Transverse colon (tissue), 4 donors: ENCODE measurements at regions not wholly inside any gene's neighbourhood (a gene's known extent, or its start where the extent isn't known, plus 50 kb on each side); places are given as distances from the start of the nearest gene placed in this dataset.

ENCODE experiments used
- DNase-seq: peaks from one replicate; pipeline ENCODE4 v3.0.0-alpha.2; 2019
- H3K27ac ChIP-seq, 4 donors: fragments of 200-600 bp; sonication (generic); 2 replicates each; pipeline ENCODE4 v1.5.1; 2016 to 2018; ENCODE audit warnings: inconsistent platforms in 4 of 4
- H3K27me3 ChIP-seq: fragments of 200-600 bp; sonication (generic); 2 replicates; pipeline ENCODE4 v1.5.1; 2017; ENCODE audit warnings: inconsistent platforms
- H3K36me3 ChIP-seq, 4 donors: fragments of 200-600 bp; sonication (generic); 2 replicates each; pipeline ENCODE4 v1.5.1; 2017 to 2019; ENCODE audit warnings: inconsistent platforms in 4 of 4
- H3K4me1 ChIP-seq, 4 donors: fragments of 200-600 bp; sonication (generic); 2 replicates each; pipeline ENCODE4 v1.5.1; 2017 to 2020; ENCODE audit warnings: inconsistent platforms in 4 of 4
- H3K4me3 ChIP-seq, 4 donors: fragments of 200-600 bp; sonication (generic); 1 replicate in 1 of 4; 2 replicates in 3 of 4; pipeline versions ENCODE4 v1.5.1 to v1.6.1; 2017 to 2019; ENCODE audit warnings: inconsistent platforms in 4 of 4
- H3K9me3 ChIP-seq, 2 donors: fragments of 200-600 bp; sonication (generic); 2 replicates each; pipeline ENCODE4 v1.5.1; 2017 to 2019; ENCODE audit warnings: inconsistent platforms in 2 of 2
- CTCF ChIP-seq, 5 experiments: fragments of 200-600 bp in 3 of 5; fragments of 450-650 bp in 2 of 5; sonication (generic) in 3 of 5; IDR thresholded peaks; 1 replicate in 2 of 5; 2 replicates in 3 of 5; pipeline ENCODE4 v1.5.1; 2016 to 2017; ENCODE audit warnings: antibody characterized with exemption in 5 of 5, inconsistent platforms in 3 of 5, mild to moderate bottlenecking in 2 of 5, moderate library complexity in 1 of 5
- EP300 ChIP-seq: sonication (generic); formaldehyde crosslinking; IDR thresholded peaks from one replicate; pipeline ENCODE4 v1.6.1; 2017; ENCODE audit warnings: antibody characterized with exemption, low read depth
- POLR2A ChIP-seq: fragments of 450-650 bp; IDR thresholded peaks from one replicate; pipeline ENCODE4 v1.6.1; 2016; ENCODE audit warnings: antibody characterized with exemption, mild to moderate bottlenecking, moderate library complexity
- POLR2AphosphoS5 ChIP-seq, 3 donors: sonication (generic); formaldehyde crosslinking; IDR thresholded peaks; one replicate each; pipeline ENCODE4 v1.6.1; 2016; ENCODE audit warnings: antibody characterized with exemption in 3 of 3
- WGBS, 2 donors: methylation state at CpG; one replicate each; pipeline ENCODE4 v1.1.5; 2018; ENCODE audit warnings: low coverage in 1 of 2; 5-methylcytosine and 5-hydroxymethylcytosine counted together
- in situ Hi-C, 4 donors: fragments of 200-750 bp; cut with MboI; loops; one replicate each; pipeline versions ENCODE4 v1.15.0 to v1.15.1; 2017; ENCODE audit warnings: low sequenced_read_pairs in 3 of 4, low pct_ligation_motif_present in 1 of 4, low pct_unique_long_range_greater_than_20kb in 1 of 4
- intact Hi-C: fragments of 100-400 bp; cut with DNase I; formaldehyde crosslinking; loops from one replicate; pipeline ENCODE4 v1.15.1; 2023; ENCODE audit warnings: low total_unique reads

- peak overlapping the region; percentile 51 to 84 (median 68) for H3K27ac ChIP-seq
- no peak overlapping the region for H3K4me3 ChIP-seq
- no peaks in the 10 kb centered on the region for H3K27me3 ChIP-seq
- WGBS, 2 donors = 93% methylated on average over 9 of the region's 9 CpGs; no CpG with 5 or more reads in 1 of the 2 donors
- no peaks in the 10 kb centered on the region for H3K9me3 ChIP-seq
- in situ Hi-C loops = no loop called here
- H3K36me3 ChIP-seq = no peaks in the 10 kb centered on the region
- TF ChIP-seq POLR2AphosphoS5 (IDR thresholded peaks at IDR 0.05) (no peak), POLR2A (no peak), CTCF (IDR thresholded peaks at IDR 0.05) (no peak), EP300 (no peak)
- H3K4me1 ChIP-seq = peaks cover 6 to 27% (median 14%) of the 10 kb centered on the region in 4 donors
- DNase-seq = no peak
- intact Hi-C loops = no loop called here
These were observed 90.8 kb upstream of the NEURL1B start for GRCh38 chr5:172550096-172550765.

GRCh38 chr5:172549696-172550095 is 91.4 kb upstream of the NEURL1B start:
- Histone ChIP-seq H3K27me3 (no peaks in the 10 kb centered on the region), H3K27ac (peak overlapping the region; percentile 51 to 84 (median 68)), H3K4me3 (no peak overlapping the region), H3K9me3 (no peaks in the 10 kb centered on the region), H3K36me3 (no peaks in the 10 kb centered on the region), H3K4me1 (peaks cover 6 to 27% (median 14%) of the 10 kb centered on the region in 4 donors)
- intact Hi-C loops (no loop called here), in situ Hi-C loops (no loop called here)
- no peak for DNase-seq
- TF ChIP-seq CTCF (IDR thresholded peaks at IDR 0.05) (no peak), EP300 (no peak), POLR2AphosphoS5 (IDR thresholded peaks at IDR 0.05) (no peak), POLR2A (no peak)
- 84% methylated on average over 13 of the region's 13 CpGs; no CpG with 5 or more reads in 1 of the 2 donors for WGBS, 2 donors

GRCh38 chr5:172548981-172549687 is 91.9 kb upstream of the NEURL1B start:
- TF ChIP-seq POLR2A (no peak), CTCF (IDR thresholded peaks at IDR 0.05) (no peak), POLR2AphosphoS5 (IDR thresholded peaks at IDR 0.05) (no peak), EP300 (no peak)
- Histone ChIP-seq H3K27ac (peak overlapping the region; percentile 51 to 84 (median 68)), H3K4me1 (peaks cover 6 to 27% (median 14%) of the 10 kb centered on the region in 4 donors), H3K27me3 (no peaks in the 10 kb centered on the region), H3K9me3 (no peaks in the 10 kb centered on the region), H3K4me3 (no peak overlapping the region), H3K36me3 (no peaks in the 10 kb centered on the region)
- 77 to 80% methylated on average over 7 to 14 of the region's 14 CpGs for WGBS, 2 donors
- intact Hi-C loops (no loop called here), in situ Hi-C loops (no loop called here)
- no peak for DNase-seq

GRCh38 chr5:172548311-172548731 is 92.7 kb upstream of the NEURL1B start:
- in situ Hi-C loops = no loop called here
- no peaks in the 10 kb centered on the region for H3K36me3 ChIP-seq
- H3K27ac ChIP-seq = peak overlapping the region; percentile 51 to 84 (median 68)
- intact Hi-C loops = no loop called here
- H3K4me3 ChIP-seq = no peak overlapping the region
- H3K9me3 ChIP-seq = no peaks in the 10 kb centered on the region
- WGBS, 2 donors = 43% methylated on average over 6 of the region's 6 CpGs; no CpG with 5 or more reads in 1 of the 2 donors
- H3K27me3 ChIP-seq = no peaks in the 10 kb centered on the region
- no peak for DNase-seq
- H3K4me1 ChIP-seq = peaks cover 6 to 27% (median 14%) of the 10 kb centered on the region in 4 donors
- TF ChIP-seq POLR2A (no peak), POLR2AphosphoS5 (IDR thresholded peaks at IDR 0.05) (no peak), CTCF (IDR thresholded peaks at IDR 0.05) (no peak), EP300 (no peak)
